Transverse colon (tissue), 4 donors: ENCODE measurements at regions not wholly inside any gene's neighbourhood (a gene's known extent, or its start where the extent isn't known, plus 50 kb on each side); places are given as distances from the start of the nearest gene placed in this dataset.

Experiments
- POLR2A ChIP-seq: fragments of 450-650 bp; IDR thresholded peaks from one replicate; pipeline ENCODE4 v1.6.1; 2016; ENCODE audit warnings: antibody characterized with exemption, mild to moderate bottlenecking, moderate library complexity
- POLR2AphosphoS5 ChIP-seq, 3 donors: sonication (generic); formaldehyde crosslinking; IDR thresholded peaks; one replicate each; pipeline ENCODE4 v1.6.1; 2016; ENCODE audit warnings: antibody characterized with exemption in 3 of 3
- TF ChIP-seq, protein P1 (sequence below), 5 experiments: fragments of 200-600 bp in 3 of 5; fragments of 450-650 bp in 2 of 5; sonication (generic) in 3 of 5; IDR thresholded peaks; 1 replicate in 2 of 5; 2 replicates in 3 of 5; pipeline ENCODE4 v1.5.1; 2016 to 2017; ENCODE audit warnings: antibody characterized with exemption in 5 of 5, inconsistent platforms in 3 of 5, mild to moderate bottlenecking in 2 of 5, moderate library complexity in 1 of 5

DNA sequence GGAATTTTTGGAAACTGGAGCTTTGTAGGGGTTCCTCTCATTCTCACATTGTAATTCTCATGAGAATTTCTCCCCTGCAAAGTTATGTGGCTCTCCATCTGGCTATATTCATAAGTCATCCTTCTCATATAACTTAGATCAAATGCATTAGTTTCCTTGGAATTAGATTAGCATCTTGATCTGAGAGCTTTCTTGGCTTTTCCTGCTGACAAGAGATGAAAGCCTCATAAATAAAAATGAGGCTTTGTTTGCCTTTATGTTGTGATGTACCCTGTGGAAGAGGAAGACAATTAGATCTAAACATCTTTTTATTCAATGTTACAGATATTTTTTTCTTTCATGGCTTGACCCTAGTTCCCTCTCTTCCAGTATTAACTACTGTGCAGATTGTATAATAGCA is 165.4 kb upstream of the ZPLD1 start:
- TF ChIP-seq, protein P1, sequence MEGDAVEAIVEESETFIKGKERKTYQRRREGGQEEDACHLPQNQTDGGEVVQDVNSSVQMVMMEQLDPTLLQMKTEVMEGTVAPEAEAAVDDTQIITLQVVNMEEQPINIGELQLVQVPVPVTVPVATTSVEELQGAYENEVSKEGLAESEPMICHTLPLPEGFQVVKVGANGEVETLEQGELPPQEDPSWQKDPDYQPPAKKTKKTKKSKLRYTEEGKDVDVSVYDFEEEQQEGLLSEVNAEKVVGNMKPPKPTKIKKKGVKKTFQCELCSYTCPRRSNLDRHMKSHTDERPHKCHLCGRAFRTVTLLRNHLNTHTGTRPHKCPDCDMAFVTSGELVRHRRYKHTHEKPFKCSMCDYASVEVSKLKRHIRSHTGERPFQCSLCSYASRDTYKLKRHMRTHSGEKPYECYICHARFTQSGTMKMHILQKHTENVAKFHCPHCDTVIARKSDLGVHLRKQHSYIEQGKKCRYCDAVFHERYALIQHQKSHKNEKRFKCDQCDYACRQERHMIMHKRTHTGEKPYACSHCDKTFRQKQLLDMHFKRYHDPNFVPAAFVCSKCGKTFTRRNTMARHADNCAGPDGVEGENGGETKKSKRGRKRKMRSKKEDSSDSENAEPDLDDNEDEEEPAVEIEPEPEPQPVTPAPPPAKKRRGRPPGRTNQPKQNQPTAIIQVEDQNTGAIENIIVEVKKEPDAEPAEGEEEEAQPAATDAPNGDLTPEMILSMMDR (IDR thresholded peaks at IDR 0.05) = no peak
- TF ChIP-seq POLR2A (no peak), POLR2AphosphoS5 (IDR thresholded peaks at IDR 0.05) (no peak)
